A673 (cell line): ENCODE measurements at regions not wholly inside any gene's neighbourhood (a gene's known extent, or its start where the extent isn't known, plus 50 kb on each side); places are given as distances from the start of the nearest gene placed in this dataset.

Experiments used
- CTCF ChIP-seq: fragments of 300-800, 200-600 bp; sonication (generic); conservative IDR thresholded peaks from 2 replicates; pipeline ENCODE4 v1.5.1; 2017; ENCODE audit warnings: low read depth, mild to moderate bottlenecking, antibody characterized with exemption, low read length, moderate library complexity, mixed read lengths
- EZH2 ChIP-seq: fragments of 200-600 bp; sonication (generic); IDR thresholded peaks from 2 replicates; pipeline ENCODE4 v1.6.1; 2017; ENCODE audit warnings: borderline replicate concordance, low read depth, mild to moderate bottlenecking, mixed read lengths, antibody characterized with exemption, low read length; ENCODE audit not compliant: poor library complexity, severe bottlenecking

- TF ChIP-seq CTCF (no peak), EZH2 (no peak)
Measured at GRCh38 chr13:40304391-40304790, 362.1 kb downstream of the FOXO1 start.
